ENCODE measurements at regions not wholly inside any gene's neighbourhood (a gene's known extent, or its start where the extent isn't known, plus 50 kb on each side); places are given as distances from the start of the nearest gene placed in this dataset.
"Not testable (repeated sequence)": the region's sequence is repeated elsewhere in the genome, so short reads cannot be mapped to it uniquely, and the experiment has no call there.

- no peak overlapping the region for H3K4me3 Mint-ChIP-seq
- CTCF ChIA-PET = no interaction called here
- no peaks in the 10 kb centered on the region for H3K36me3 Mint-ChIP-seq (ENCODE audit: low read depth)
These were observed 470.4 kb downstream of the TRHDE start for GRCh38 chr12:72742568-72742967.

GRCh38 chr12:72746048-72746447 lies 473.9 kb downstream of the TRHDE start:
- TF ChIP-seq CTCF (IDR thresholded peaks at IDR 0.05) = no peak
- no peaks in the 10 kb centered on the region for H3K27me3 Mint-ChIP-seq
- peaks cover 21% of the 10 kb centered on the region for H3K9me3 Mint-ChIP-seq
- H3K4me3 Mint-ChIP-seq = no peak overlapping the region
- no peak overlapping the region for H3K27ac Mint-ChIP-seq
- CTCF ChIA-PET = no interaction called here
- POLR2A ChIA-PET = no interaction called here
- H3K36me3 Mint-ChIP-seq (ENCODE audit: low read depth) = no peaks in the 10 kb centered on the region
- intact Hi-C loops (cut with micrococcal nuclease) = no loop called here
- ATAC-seq (ENCODE audit: low read depth) (no peak), DNase-seq (no peak)
- no peaks in the 10 kb centered on the region for H3K4me1 Mint-ChIP-seq

More at GRCh38 chr12:72742568-72742967, 470.4 kb downstream of the TRHDE start:
- TF ChIP-seq CTCF (IDR thresholded peaks at IDR 0.05) = no peak
- H3K27me3 Mint-ChIP-seq = no peaks in the 10 kb centered on the region
- DNase-seq (no peak), ATAC-seq (ENCODE audit: low read depth) (no peak)
- no peaks in the 10 kb centered on the region for H3K4me1 Mint-ChIP-seq
- peaks cover 19% of the 10 kb centered on the region for H3K9me3 Mint-ChIP-seq
- intact Hi-C loops (cut with micrococcal nuclease) = no loop called here
- no peak overlapping the region for H3K27ac Mint-ChIP-seq
- POLR2A ChIA-PET = no interaction called here

GRCh38 chr12:72747111-72747849 lies 475.1 kb downstream of the TRHDE start:
- CTCF ChIA-PET = no interaction called here

GRCh38 chr12:72748971-72749370 lies 476.8 kb downstream of the TRHDE start:
- intact Hi-C loops (cut with micrococcal nuclease) = no loop called here
- no peak overlapping the region for H3K4me3 Mint-ChIP-seq
- H3K4me1 Mint-ChIP-seq = no peaks in the 10 kb centered on the region
- no peaks in the 10 kb centered on the region for H3K36me3 Mint-ChIP-seq (ENCODE audit: low read depth)
- POLR2A ChIA-PET = no interaction called here
- H3K9me3 Mint-ChIP-seq = peaks cover 12% of the 10 kb centered on the region
- CTCF ChIA-PET = no interaction called here
- no peak for DNase-seq
- TF ChIP-seq CTCF (IDR thresholded peaks at IDR 0.05) = no peak
- H3K27me3 Mint-ChIP-seq = no peaks in the 10 kb centered on the region
- ATAC-seq (ENCODE audit: low read depth) = no peak
- H3K27ac Mint-ChIP-seq = no peak overlapping the region

More at GRCh38 chr12:72747111-72747849, 475.1 kb downstream of the TRHDE start:
- H3K9me3 Mint-ChIP-seq = peaks cover 18% of the 10 kb centered on the region
- H3K4me3 Mint-ChIP-seq = no peak overlapping the region
- no peaks in the 10 kb centered on the region for H3K36me3 Mint-ChIP-seq (ENCODE audit: low read depth)
- no peaks in the 10 kb centered on the region for H3K27me3 Mint-ChIP-seq
- no peak for DNase-seq
- no peaks in the 10 kb centered on the region for H3K4me1 Mint-ChIP-seq
- H3K27ac Mint-ChIP-seq = no peak overlapping the region
- intact Hi-C loops (cut with micrococcal nuclease) = no loop called here
- POLR2A ChIA-PET = no interaction called here
- ATAC-seq (ENCODE audit: low read depth) = no peak
- TF ChIP-seq CTCF (IDR thresholded peaks at IDR 0.05) = no peak

- ATAC-seq (ENCODE audit: low read depth) (no peak), DNase-seq (no peak)
- H3K36me3 Mint-ChIP-seq (ENCODE audit: low read depth) = no peaks in the 10 kb centered on the region
- CTCF ChIA-PET = no interaction called here
- TF ChIP-seq CTCF (IDR thresholded peaks at IDR 0.05) = no peak
- peaks cover 15% of the 10 kb centered on the region for H3K9me3 Mint-ChIP-seq
- POLR2A ChIA-PET = no interaction called here
- no peak overlapping the region for H3K4me3 Mint-ChIP-seq
- intact Hi-C loops (cut with micrococcal nuclease) = no loop called here
- no peak overlapping the region for H3K27ac Mint-ChIP-seq
- H3K4me1 Mint-ChIP-seq = no peaks in the 10 kb centered on the region
- no peaks in the 10 kb centered on the region for H3K27me3 Mint-ChIP-seq
These were observed 481.4 kb downstream of the TRHDE start for GRCh38 chr12:72753571-72753970.

- H3K4me3 Mint-ChIP-seq; POLR2A ChIA-PET; DNase-seq; CTCF ChIA-PET; H3K27ac Mint-ChIP-seq; H3K4me1 Mint-ChIP-seq; intact Hi-C loops (cut with micrococcal nuclease); H3K36me3 Mint-ChIP-seq (ENCODE audit: low read depth); H3K27me3 Mint-ChIP-seq; ATAC-seq (ENCODE audit: low read depth): not testable (repeated sequence)
- H3K9me3 Mint-ChIP-seq = peaks cover 18% of the 10 kb centered on the region
These were observed 481.9 kb downstream of the TRHDE start for GRCh38 chr12:72754026-72754425.

Data from activated B cell treated with CpG ODN at 0.5 μM for 24 hours (primary cell).